Activated T-cell treated with anti-CD3 and anti-CD28 coated beads, Interleukin-2, amount 50 U/mL, for 24 hours (primary cell): ENCODE measurements at regions not wholly inside any gene's neighbourhood (a gene's known extent, or its start where the extent isn't known, plus 50 kb on each side); places are given as distances from the start of the nearest gene placed in this dataset.

Source experiments
- DNase-seq: peaks from one replicate; pipeline ENCODE4 v3.0.0-alpha.2; 2020
- H3K27ac Mint-ChIP-seq: 2 replicates; pipeline ENCODE4 v1.8.0; 2020; ENCODE audit warnings: mild to moderate bottlenecking, mixed read lengths
- H3K27me3 Mint-ChIP-seq: 2 replicates; pipeline ENCODE4 v1.8.0; 2020; ENCODE audit warnings: mixed read lengths
- H3K36me3 Mint-ChIP-seq: 2 replicates; pipeline ENCODE4 v1.8.0; 2020; ENCODE audit warnings: low read depth, mixed read lengths
- H3K4me1 Mint-ChIP-seq: 2 replicates; pipeline ENCODE4 v1.8.0; 2020; ENCODE audit warnings: low read depth, mixed read lengths
- H3K4me3 Mint-ChIP-seq: 2 replicates; pipeline ENCODE4 v1.8.0; 2020; ENCODE audit warnings: mild to moderate bottlenecking, moderate library complexity, mixed read lengths
- H3K9me3 Mint-ChIP-seq: 2 replicates; pipeline ENCODE4 v1.8.0; 2020; ENCODE audit warnings: mixed read lengths

GRCh38 chr5:168114444-168115017, 176.9 kb upstream of the WWC1 start:
- no peak overlapping the region for H3K27ac Mint-ChIP-seq
- peak; percentile 73 for DNase-seq
- H3K9me3 Mint-ChIP-seq: no peaks in the 10 kb centered on the region
- H3K27me3 Mint-ChIP-seq: peaks cover 25% of the 10 kb centered on the region
- H3K4me1 Mint-ChIP-seq: peaks cover 5% of the 10 kb centered on the region
- no peak overlapping the region for H3K4me3 Mint-ChIP-seq
- H3K36me3 Mint-ChIP-seq: no peaks in the 10 kb centered on the region

- Mint-ChIP-seq H3K4me3 (no peak overlapping the region), H3K9me3 (no peaks in the 10 kb centered on the region), H3K36me3 (no peaks in the 10 kb centered on the region), H3K27me3 (peaks cover 5% of the 10 kb centered on the region), H3K4me1 (peaks cover 24% of the 10 kb centered on the region), H3K27ac (no peak overlapping the region)
- DNase-seq: no peak
Observed at GRCh38 chr5:168117469-168117868, 174.0 kb upstream of the WWC1 start.

GRCh38 chr5:168118042-168118668, 173.3 kb upstream of the WWC1 start:
- Mint-ChIP-seq H3K4me1 (peaks cover 25% of the 10 kb centered on the region), H3K36me3 (no peaks in the 10 kb centered on the region)

GRCh38 chr5:168120401-168121137, 170.9 kb upstream of the WWC1 start:
- Mint-ChIP-seq H3K9me3 (no peaks in the 10 kb centered on the region), H3K36me3 (no peaks in the 10 kb centered on the region), H3K27ac (peak overlapping the region; percentile 84), H3K4me1 (peaks cover 44% of the 10 kb centered on the region), H3K27me3 (no peaks in the 10 kb centered on the region), H3K4me3 (peak overlapping the region; percentile 16)
- DNase-seq: no peak

More at GRCh38 chr5:168118042-168118668, 173.3 kb upstream of the WWC1 start:
- DNase-seq: no peak
- Mint-ChIP-seq H3K27me3 (no peaks in the 10 kb centered on the region), H3K9me3 (no peaks in the 10 kb centered on the region), H3K27ac (no peak overlapping the region), H3K4me3 (no peak overlapping the region)

- Mint-ChIP-seq H3K9me3 (no peaks in the 10 kb centered on the region), H3K4me3 (no peak overlapping the region), H3K27me3 (peaks cover 4% of the 10 kb centered on the region), H3K36me3 (no peaks in the 10 kb centered on the region), H3K4me1 (peaks cover 44% of the 10 kb centered on the region), H3K27ac (peak overlapping the region; percentile 84)
- DNase-seq: no peak
Observed at GRCh38 chr5:168121138-168121494, 170.3 kb upstream of the WWC1 start.

GRCh38 chr5:168123631-168124528, 167.6 kb upstream of the WWC1 start:
- no peak for DNase-seq
- H3K4me1 Mint-ChIP-seq: peaks cover 41% of the 10 kb centered on the region
- H3K4me3 Mint-ChIP-seq: peak overlapping the region; percentile 30
- no peaks in the 10 kb centered on the region for H3K36me3 Mint-ChIP-seq
- peak overlapping the region; percentile 24 for H3K27ac Mint-ChIP-seq
- peaks cover 16% of the 10 kb centered on the region for H3K27me3 Mint-ChIP-seq
- H3K9me3 Mint-ChIP-seq: no peaks in the 10 kb centered on the region

GRCh38 chr5:168125445-168126199, 165.8 kb upstream of the WWC1 start:
- Mint-ChIP-seq H3K27me3 (peaks cover 20% of the 10 kb centered on the region), H3K4me1 (peaks cover 28% of the 10 kb centered on the region), H3K9me3 (no peaks in the 10 kb centered on the region), H3K36me3 (no peaks in the 10 kb centered on the region), H3K27ac (no peak overlapping the region), H3K4me3 (no peak overlapping the region)
- DNase-seq: no peak

- Mint-ChIP-seq H3K4me3 (no peak overlapping the region), H3K4me1 (peaks cover 20% of the 10 kb centered on the region), H3K27me3 (peaks cover 20% of the 10 kb centered on the region), H3K9me3 (no peaks in the 10 kb centered on the region), H3K27ac (no peak overlapping the region), H3K36me3 (no peaks in the 10 kb centered on the region)
- DNase-seq: no peak
Observed at GRCh38 chr5:168126606-168127005, 164.8 kb upstream of the WWC1 start.

GRCh38 chr5:168128111-168128510, 163.3 kb upstream of the WWC1 start:
- Mint-ChIP-seq H3K36me3 (no peaks in the 10 kb centered on the region), H3K4me1 (peaks cover 20% of the 10 kb centered on the region), H3K27me3 (peaks cover 24% of the 10 kb centered on the region), H3K9me3 (no peaks in the 10 kb centered on the region), H3K27ac (no peak overlapping the region), H3K4me3 (no peak overlapping the region)
- DNase-seq: no peak

- H3K4me3 Mint-ChIP-seq: no peak overlapping the region
- peaks cover 24% of the 10 kb centered on the region for H3K27me3 Mint-ChIP-seq
- DNase-seq: no peak
- no peaks in the 10 kb centered on the region for H3K36me3 Mint-ChIP-seq
- no peaks in the 10 kb centered on the region for H3K9me3 Mint-ChIP-seq
- no peak overlapping the region for H3K27ac Mint-ChIP-seq
- H3K4me1 Mint-ChIP-seq: peaks cover 15% of the 10 kb centered on the region
Observed at GRCh38 chr5:168128557-168128956, 162.9 kb upstream of the WWC1 start.

- peaks cover 34% of the 10 kb centered on the region for H3K27me3 Mint-ChIP-seq
- no peak for DNase-seq
Observed at GRCh38 chr5:168131519-168131918, 159.9 kb upstream of the WWC1 start.

GRCh38 chr5:168132241-168132641, 159.2 kb upstream of the WWC1 start:
- Mint-ChIP-seq H3K4me3 (no peak overlapping the region), H3K27ac (no peak overlapping the region), H3K27me3 (peaks cover 34% of the 10 kb centered on the region), H3K4me1 (peaks cover 10% of the 10 kb centered on the region), H3K9me3 (no peaks in the 10 kb centered on the region), H3K36me3 (no peaks in the 10 kb centered on the region)
- DNase-seq: no peak

More at GRCh38 chr5:168131519-168131918, 159.9 kb upstream of the WWC1 start:
- peaks cover 8% of the 10 kb centered on the region for H3K4me1 Mint-ChIP-seq
- H3K9me3 Mint-ChIP-seq: no peaks in the 10 kb centered on the region
- no peak overlapping the region for H3K4me3 Mint-ChIP-seq
- no peaks in the 10 kb centered on the region for H3K36me3 Mint-ChIP-seq
- H3K27ac Mint-ChIP-seq: no peak overlapping the region

- Mint-ChIP-seq H3K4me3 (no peak overlapping the region), H3K9me3 (no peaks in the 10 kb centered on the region), H3K27me3 (peaks cover 19% of the 10 kb centered on the region), H3K36me3 (no peaks in the 10 kb centered on the region), H3K4me1 (peaks cover 10% of the 10 kb centered on the region), H3K27ac (no peak overlapping the region)
- DNase-seq: no peak
Observed at GRCh38 chr5:168135897-168136296, 155.5 kb upstream of the WWC1 start.

GRCh38 chr5:168136340-168136739, 155.1 kb upstream of the WWC1 start:
- no peak overlapping the region for H3K27ac Mint-ChIP-seq
- H3K9me3 Mint-ChIP-seq: no peaks in the 10 kb centered on the region

More at GRCh38 chr5:168136340-168136739, 155.1 kb upstream of the WWC1 start:
- DNase-seq: no peak
- peaks cover 19% of the 10 kb centered on the region for H3K27me3 Mint-ChIP-seq
- H3K36me3 Mint-ChIP-seq: no peaks in the 10 kb centered on the region
- peaks cover 10% of the 10 kb centered on the region for H3K4me1 Mint-ChIP-seq
- H3K4me3 Mint-ChIP-seq: no peak overlapping the region
